ENCODE measurements at regions not wholly inside any gene's neighbourhood (a gene's known extent, or its start where the extent isn't known, plus 50 kb on each side); places are given as distances from the start of the nearest gene placed in this dataset.

- no peak for DNase-seq (ENCODE audit: low read depth)
- TF ChIP-seq MYC (IDR thresholded peaks at IDR 0.05; ENCODE audit: low read depth, low read length) (no peak), MAX (IDR thresholded peaks at IDR 0.05; ENCODE audit: low read depth, low read length) (no peak), CTCF (IDR thresholded peaks at IDR 0.05; ENCODE audit: low read depth, low read length) (no peak), POLR2A (IDR thresholded peaks at IDR 0.05; ENCODE audit: extremely low read depth, insufficient read length) (no peak)
- no peak overlapping the region for H3K4me3 ChIP-seq (ENCODE audit: low read depth, low read length)
Measured at GRCh38 chr3:150210461-150211110, 197.5 kb upstream of the TSC22D2 start.

- DNase-seq (ENCODE audit: low read depth) = no peak
- no peak overlapping the region for H3K4me3 ChIP-seq (ENCODE audit: low read depth, low read length)
- TF ChIP-seq MAX (IDR thresholded peaks at IDR 0.05; ENCODE audit: low read depth, low read length) (no peak), POLR2A (IDR thresholded peaks at IDR 0.05; ENCODE audit: extremely low read depth, insufficient read length) (no peak), MYC (IDR thresholded peaks at IDR 0.05; ENCODE audit: low read depth, low read length) (no peak), CTCF (IDR thresholded peaks at IDR 0.05; ENCODE audit: low read depth, low read length) (no peak)
Measured at GRCh38 chr3:150203273-150203672, 204.8 kb upstream of the TSC22D2 start.

GRCh38 chr3:150202711-150203110 is 205.4 kb upstream of the TSC22D2 start:
- DNase-seq (ENCODE audit: low read depth) = no peak
- H3K4me3 ChIP-seq (ENCODE audit: low read depth, low read length) = no peak overlapping the region
- TF ChIP-seq POLR2A (IDR thresholded peaks at IDR 0.05; ENCODE audit: extremely low read depth, insufficient read length) = no peak
- no peak for TF ChIP-seq CTCF (IDR thresholded peaks at IDR 0.05; ENCODE audit: low read depth, low read length)
- no peak for TF ChIP-seq MAX (IDR thresholded peaks at IDR 0.05; ENCODE audit: low read depth, low read length)
- no peak for TF ChIP-seq MYC (IDR thresholded peaks at IDR 0.05; ENCODE audit: low read depth, low read length)

- no peak overlapping the region for H3K4me3 ChIP-seq (ENCODE audit: low read depth, low read length)
- DNase-seq (ENCODE audit: low read depth) = no peak
- TF ChIP-seq MAX (IDR thresholded peaks at IDR 0.05; ENCODE audit: low read depth, low read length) (no peak), POLR2A (IDR thresholded peaks at IDR 0.05; ENCODE audit: extremely low read depth, insufficient read length) (no peak), MYC (IDR thresholded peaks at IDR 0.05; ENCODE audit: low read depth, low read length) (no peak), CTCF (IDR thresholded peaks at IDR 0.05; ENCODE audit: low read depth, low read length) (no peak)
Measured at GRCh38 chr3:150194957-150195356, 213.1 kb upstream of the TSC22D2 start.

- DNase-seq (ENCODE audit: low read depth) = no peak
- H3K4me3 ChIP-seq (ENCODE audit: low read depth, low read length) = no peak overlapping the region
- TF ChIP-seq POLR2A (IDR thresholded peaks at IDR 0.05; ENCODE audit: extremely low read depth, insufficient read length) (no peak), MAX (IDR thresholded peaks at IDR 0.05; ENCODE audit: low read depth, low read length) (no peak), MYC (IDR thresholded peaks at IDR 0.05; ENCODE audit: low read depth, low read length) (no peak), CTCF (IDR thresholded peaks at IDR 0.05; ENCODE audit: low read depth, low read length) (no peak)
Measured at GRCh38 chr3:150194513-150194912, 213.6 kb upstream of the TSC22D2 start.

Measured in NB4 (cell line).